ENCODE measurements at regions not wholly inside any gene's neighbourhood (a gene's known extent, or its start where the extent isn't known, plus 50 kb on each side); places are given as distances from the start of the nearest gene placed in this dataset.

GRCh38 chr5:105836268-105836667, 1834.5 kb downstream of the EFNA5 start:
- in situ Hi-C loops (cut with HindIII; ENCODE audit: low pct_unique_long_range_greater_than_20kb, low sequenced_read_pairs) = no loop called here
- no peak for DNase-seq (ENCODE audit: low read depth)

DNA sequence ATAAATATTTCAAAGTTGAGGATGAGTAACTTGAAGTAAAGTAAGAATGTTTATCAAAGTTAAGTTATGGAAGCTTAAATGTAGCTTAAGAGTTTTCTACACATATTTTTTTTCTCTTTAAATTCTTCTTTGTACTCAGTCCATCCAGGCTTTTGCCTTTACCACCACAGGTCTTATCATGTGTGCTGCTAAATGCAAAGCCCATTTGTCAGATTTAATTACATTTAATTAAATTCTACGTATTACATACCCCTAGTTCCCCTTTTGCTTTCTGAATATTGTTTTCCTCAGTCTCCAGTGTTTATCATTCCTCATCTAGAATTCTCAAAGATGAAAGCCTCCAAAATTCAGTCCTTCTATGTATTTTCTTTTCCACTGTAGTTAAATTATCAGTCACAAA, 1841.9 kb downstream of the EFNA5 start:
- no peak for DNase-seq (ENCODE audit: low read depth)
- in situ Hi-C loops (cut with HindIII; ENCODE audit: low pct_unique_long_range_greater_than_20kb, low sequenced_read_pairs) = no loop called here

- in situ Hi-C loops (cut with HindIII; ENCODE audit: low pct_unique_long_range_greater_than_20kb, low sequenced_read_pairs) = no loop called here
Observed at GRCh38 chr5:105821800-105822199, 1848.9 kb downstream of the EFNA5 start.

GRCh38 chr5:105817914-105818313, 1852.8 kb downstream of the EFNA5 start:
- in situ Hi-C loops (cut with HindIII; ENCODE audit: low pct_unique_long_range_greater_than_20kb, low sequenced_read_pairs) = no loop called here
- no peak for DNase-seq (ENCODE audit: low read depth)

More at GRCh38 chr5:105821800-105822199, 1848.9 kb downstream of the EFNA5 start:
- DNase-seq (ENCODE audit: low read depth) = no peak

DNA sequence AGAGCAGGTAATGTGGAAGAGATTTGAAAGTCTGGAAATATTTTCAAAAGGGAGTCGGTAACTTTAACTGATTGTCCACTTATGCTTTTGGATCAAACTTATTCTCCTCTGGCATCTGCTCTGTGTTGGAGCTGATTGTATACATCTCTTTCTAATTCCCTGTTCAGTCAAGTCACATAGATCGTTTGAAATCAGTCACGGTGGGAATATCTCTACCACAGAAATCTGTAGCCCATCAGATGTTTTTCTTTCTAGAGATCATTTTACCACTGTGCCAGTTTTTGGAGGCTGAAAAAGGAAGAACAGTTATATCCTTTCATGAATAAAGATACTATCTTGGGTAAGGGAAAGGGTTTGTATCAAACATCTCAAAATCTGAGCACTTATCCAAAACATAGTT, 1853.3 kb downstream of the EFNA5 start:
- in situ Hi-C loops (cut with HindIII; ENCODE audit: low pct_unique_long_range_greater_than_20kb, low sequenced_read_pairs) = no loop called here
- DNase-seq (ENCODE audit: low read depth) = no peak

DNA sequence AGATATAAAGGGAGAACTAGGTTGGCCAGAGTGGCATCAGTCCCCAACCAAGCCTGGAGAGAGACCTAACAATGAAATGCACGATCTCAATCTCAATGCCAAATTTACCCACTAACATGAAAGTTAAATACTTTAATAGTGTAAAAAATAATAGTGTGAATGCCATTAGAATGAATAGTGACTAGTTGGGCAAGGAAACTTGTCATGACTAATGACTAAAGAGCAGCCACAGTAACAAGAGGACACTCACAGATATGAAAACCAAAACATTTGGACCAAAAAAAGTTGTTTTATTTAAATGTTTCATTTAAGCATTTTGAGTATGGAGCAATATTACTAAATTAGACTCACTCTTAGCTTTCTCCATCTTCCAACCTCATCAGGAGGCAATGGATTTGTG, 1853.8 kb downstream of the EFNA5 start:
- in situ Hi-C loops (cut with HindIII; ENCODE audit: low pct_unique_long_range_greater_than_20kb, low sequenced_read_pairs) = no loop called here
- DNase-seq (ENCODE audit: low read depth) = no peak

GRCh38 chr5:105812304-105812703, 1858.4 kb downstream of the EFNA5 start:
- DNase-seq (ENCODE audit: low read depth) = no peak
- in situ Hi-C loops (cut with HindIII; ENCODE audit: low pct_unique_long_range_greater_than_20kb, low sequenced_read_pairs) = no loop called here

- in situ Hi-C loops (cut with HindIII; ENCODE audit: low pct_unique_long_range_greater_than_20kb, low sequenced_read_pairs) = no loop called here
- DNase-seq (ENCODE audit: low read depth) = no peak
Observed at GRCh38 chr5:105807951-105808350, 1862.8 kb downstream of the EFNA5 start.

GRCh38 chr5:105807290-105807689, 1863.4 kb downstream of the EFNA5 start:
- DNase-seq (ENCODE audit: low read depth) = no peak
- in situ Hi-C loops (cut with HindIII; ENCODE audit: low pct_unique_long_range_greater_than_20kb, low sequenced_read_pairs) = no loop called here

GRCh38 chr5:105806596-105806995, 1864.1 kb downstream of the EFNA5 start:
- in situ Hi-C loops (cut with HindIII; ENCODE audit: low pct_unique_long_range_greater_than_20kb, low sequenced_read_pairs) = no loop called here
- no peak for DNase-seq (ENCODE audit: low read depth)

- DNase-seq (ENCODE audit: low read depth) = no peak
- in situ Hi-C loops (cut with HindIII; ENCODE audit: low pct_unique_long_range_greater_than_20kb, low sequenced_read_pairs) = no loop called here
Observed at GRCh38 chr5:105803431-105803830, 1867.3 kb downstream of the EFNA5 start.

DNA sequence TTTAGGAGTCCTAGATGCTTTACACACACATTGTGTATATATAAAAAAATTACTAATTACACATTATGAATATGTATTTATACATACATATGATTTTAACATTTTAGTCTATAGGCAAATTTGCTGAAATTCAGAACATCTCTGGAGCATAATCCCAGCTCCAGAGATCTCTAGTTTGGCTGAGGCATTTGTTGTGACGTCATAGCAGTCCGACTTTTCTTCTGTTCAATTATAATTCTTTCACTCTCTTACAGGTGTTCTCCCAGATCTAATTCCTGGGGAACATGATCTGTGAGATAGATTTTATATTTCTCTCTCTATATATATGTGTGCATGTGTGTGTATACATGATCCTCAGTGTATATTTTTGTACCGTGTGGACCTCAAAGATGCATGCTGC, 1876.2 kb downstream of the EFNA5 start:
- no peak for DNase-seq (ENCODE audit: low read depth)
- in situ Hi-C loops (cut with HindIII; ENCODE audit: low pct_unique_long_range_greater_than_20kb, low sequenced_read_pairs) = no loop called here

- in situ Hi-C loops (cut with HindIII; ENCODE audit: low pct_unique_long_range_greater_than_20kb, low sequenced_read_pairs) = no loop called here
- DNase-seq (ENCODE audit: low read depth) = no peak
Observed at GRCh38 chr5:105789246-105789645, 1881.5 kb downstream of the EFNA5 start.

DNA sequence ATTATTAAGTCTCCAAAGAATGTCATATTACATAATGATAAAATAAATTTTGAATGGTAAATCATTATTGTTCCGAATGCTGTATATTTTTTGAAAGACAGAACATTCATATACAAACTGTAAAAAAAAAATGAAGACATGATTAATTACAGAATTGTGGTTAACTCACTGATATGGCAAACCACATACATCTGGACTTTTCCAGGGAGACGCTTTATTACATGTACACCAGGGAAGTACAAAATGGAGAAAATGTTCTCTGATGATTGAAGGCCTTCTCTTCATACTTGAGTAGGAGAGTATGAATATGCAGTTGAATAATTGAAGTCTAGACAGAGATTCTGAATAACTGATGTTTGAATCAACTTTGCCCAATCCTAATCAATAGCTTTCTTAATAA, 1886.9 kb downstream of the EFNA5 start:
- no peak for DNase-seq (ENCODE audit: low read depth)
- in situ Hi-C loops (cut with HindIII; ENCODE audit: low pct_unique_long_range_greater_than_20kb, low sequenced_read_pairs) = no loop called here

GRCh38 chr5:105782501-105782900, 1888.2 kb downstream of the EFNA5 start:
- in situ Hi-C loops (cut with HindIII; ENCODE audit: low pct_unique_long_range_greater_than_20kb, low sequenced_read_pairs) = no loop called here
- no peak for DNase-seq (ENCODE audit: low read depth)

- no peak for DNase-seq (ENCODE audit: low read depth)
- in situ Hi-C loops (cut with HindIII; ENCODE audit: low pct_unique_long_range_greater_than_20kb, low sequenced_read_pairs) = no loop called here
Observed at GRCh38 chr5:105773241-105773640, 1897.5 kb downstream of the EFNA5 start.

DNA sequence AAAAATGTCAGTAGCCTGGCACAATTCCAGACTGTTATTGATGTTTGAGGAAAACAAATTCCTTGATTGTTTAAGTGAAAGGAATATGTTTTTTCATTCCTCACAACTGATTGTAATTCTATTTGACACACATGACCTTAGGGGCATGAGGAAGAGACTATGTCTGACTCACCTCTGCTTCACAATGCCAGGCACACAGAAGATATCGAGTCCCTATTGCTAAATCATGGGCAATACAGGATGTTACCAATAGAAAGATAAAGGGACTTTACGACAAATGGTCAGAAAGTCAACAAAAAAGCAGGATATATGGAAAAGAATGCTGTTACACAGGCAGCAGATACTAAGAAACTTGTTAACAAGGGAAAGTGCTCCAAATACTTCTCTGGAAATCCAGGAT, 1903.5 kb downstream of the EFNA5 start:
- in situ Hi-C loops (cut with HindIII; ENCODE audit: low pct_unique_long_range_greater_than_20kb, low sequenced_read_pairs) = no loop called here
- DNase-seq (ENCODE audit: low read depth) = no peak

GRCh38 chr5:105762728-105763127, 1908.0 kb downstream of the EFNA5 start:
- no peak for DNase-seq (ENCODE audit: low read depth)
- in situ Hi-C loops (cut with HindIII; ENCODE audit: low pct_unique_long_range_greater_than_20kb, low sequenced_read_pairs) = no loop called here

- no peak for DNase-seq (ENCODE audit: low read depth)
- in situ Hi-C loops (cut with HindIII; ENCODE audit: low pct_unique_long_range_greater_than_20kb, low sequenced_read_pairs) = no loop called here
Observed at GRCh38 chr5:105754056-105754455, 1916.7 kb downstream of the EFNA5 start.

DNA sequence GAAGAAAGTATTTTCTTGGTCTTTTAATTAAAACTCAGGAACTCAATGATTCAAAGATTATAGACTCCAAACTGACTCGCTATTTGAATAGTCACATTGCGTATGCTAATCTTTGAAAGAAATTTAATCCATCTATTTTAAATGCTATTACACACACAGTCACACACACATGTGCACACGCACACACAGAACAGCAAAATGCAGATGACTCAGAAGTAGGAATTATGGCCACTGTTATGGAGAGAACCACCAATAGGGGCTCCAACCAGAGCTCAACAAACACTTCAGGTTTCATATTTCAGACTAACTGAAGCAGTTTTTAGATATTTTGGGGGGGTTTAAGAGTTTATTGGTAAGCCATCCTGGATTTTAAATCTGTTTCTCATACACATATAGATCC, 1917.9 kb downstream of the EFNA5 start:
- no peak for DNase-seq (ENCODE audit: low read depth)
- in situ Hi-C loops (cut with HindIII; ENCODE audit: low pct_unique_long_range_greater_than_20kb, low sequenced_read_pairs) = no loop called here

GRCh38 chr5:105751908-105752307, 1918.8 kb downstream of the EFNA5 start:
- in situ Hi-C loops (cut with HindIII; ENCODE audit: low pct_unique_long_range_greater_than_20kb, low sequenced_read_pairs) = no loop called here

More at GRCh38 chr5:105751908-105752307, 1918.8 kb downstream of the EFNA5 start:
- DNase-seq (ENCODE audit: low read depth) = no peak

Measured in Caki2 (cell line).